Right hindlimb (tissue), 1 donor: ENCODE measurements at regions not wholly inside any gene's neighbourhood (a gene's known extent, or its start where the extent isn't known, plus 50 kb on each side); places are given as distances from the start of the nearest gene placed in this dataset.

ENCODE experiments used
- DNase-seq: peaks from one replicate; pipeline ENCODE4 v3.0.0-alpha.2; 2018

- DNase-seq: no peak
These were observed 86.4 kb downstream of the FOXL1 start for GRCh38 chr16:86664522-86665318.

DNA sequence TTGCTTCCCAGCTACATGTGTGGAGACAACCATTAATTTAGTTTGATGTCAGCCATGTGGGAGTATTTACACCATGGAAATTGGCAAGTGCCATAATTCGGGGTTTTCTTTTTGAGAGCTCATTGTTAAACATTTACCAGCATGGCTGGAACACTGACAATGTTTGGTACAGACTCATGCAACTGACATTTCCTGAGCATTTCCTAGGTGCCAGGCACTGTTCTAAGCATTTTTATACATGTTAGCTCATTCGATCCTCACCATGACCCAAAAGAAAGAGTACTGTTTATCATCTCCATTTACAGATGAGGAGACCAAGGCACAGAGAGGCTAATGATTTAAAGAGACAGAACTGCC, 86.9 kb downstream of the FOXL1 start:
- DNase-seq: no peak

DNA sequence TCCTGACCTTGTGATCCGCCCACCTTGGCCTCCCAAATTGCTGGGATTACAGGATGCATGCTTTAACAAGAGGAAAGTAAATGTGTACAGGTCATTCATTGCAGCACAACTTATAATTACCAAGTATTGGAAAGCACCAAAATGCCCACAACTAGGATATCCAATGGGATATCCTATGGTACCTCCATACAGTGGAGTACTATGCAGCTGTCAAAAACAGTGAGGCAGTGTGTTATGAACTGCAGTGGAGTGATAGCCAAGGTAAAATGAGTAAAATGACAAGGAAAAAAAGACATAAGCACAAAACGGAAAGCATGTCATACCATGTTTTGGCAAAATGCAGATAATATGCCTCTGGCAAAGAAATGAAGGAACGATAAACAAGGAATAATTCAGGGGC, 87.6 kb downstream of the FOXL1 start:
- DNase-seq: no peak

DNA sequence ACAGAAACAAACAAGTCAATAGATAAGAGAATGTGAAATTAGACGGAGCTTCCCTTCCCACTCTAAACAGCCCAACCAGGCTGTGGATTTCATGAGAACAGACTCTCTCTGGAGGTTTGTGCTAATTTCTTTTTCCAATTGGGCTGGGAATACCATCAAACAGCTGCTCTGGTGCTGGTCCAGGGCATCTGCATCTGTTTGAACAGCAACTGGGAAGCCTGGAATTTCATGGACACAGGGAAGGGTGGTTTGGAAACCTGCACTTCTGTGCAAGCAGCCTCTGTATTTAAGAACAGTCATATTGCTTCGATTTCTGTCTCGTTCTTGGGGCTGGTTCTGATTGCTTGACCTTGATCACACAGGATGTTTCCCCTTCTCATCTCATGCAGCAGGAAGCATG, 88.7 kb downstream of the FOXL1 start:
- peak; percentile 75 for DNase-seq

- no peak for DNase-seq
These were observed 90.0 kb downstream of the FOXL1 start for GRCh38 chr16:86668136-86668910.

GRCh38 chr16:86669285-86669805, 91.0 kb downstream of the FOXL1 start:
- no peak for DNase-seq

- DNase-seq: no peak
These were observed 91.8 kb downstream of the FOXL1 start for GRCh38 chr16:86669937-86670749.

DNA sequence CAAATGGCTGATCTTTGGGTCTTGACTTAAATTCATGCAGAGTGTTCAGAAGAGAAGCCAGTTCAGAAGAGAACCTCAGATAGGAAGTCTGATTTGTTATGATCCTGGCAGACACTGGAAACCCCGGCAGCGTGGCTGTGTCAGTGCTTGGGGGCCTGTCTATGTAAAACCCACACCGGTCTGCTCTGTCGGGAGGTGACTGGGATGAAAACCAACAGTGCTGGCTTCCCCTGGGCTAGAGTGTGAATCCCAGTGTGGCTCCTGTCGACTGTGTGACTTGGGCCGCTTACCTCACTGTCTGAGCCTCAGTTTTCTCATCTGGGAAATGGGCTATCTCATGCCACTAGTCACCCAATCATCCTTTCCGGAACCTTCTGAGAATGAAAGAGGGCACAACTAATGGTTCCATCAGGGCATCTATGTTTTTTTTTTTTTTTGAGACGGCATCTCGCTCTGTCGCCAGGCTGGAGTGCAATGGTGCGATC, 92.4 kb downstream of the FOXL1 start:
- no peak for DNase-seq

DNA sequence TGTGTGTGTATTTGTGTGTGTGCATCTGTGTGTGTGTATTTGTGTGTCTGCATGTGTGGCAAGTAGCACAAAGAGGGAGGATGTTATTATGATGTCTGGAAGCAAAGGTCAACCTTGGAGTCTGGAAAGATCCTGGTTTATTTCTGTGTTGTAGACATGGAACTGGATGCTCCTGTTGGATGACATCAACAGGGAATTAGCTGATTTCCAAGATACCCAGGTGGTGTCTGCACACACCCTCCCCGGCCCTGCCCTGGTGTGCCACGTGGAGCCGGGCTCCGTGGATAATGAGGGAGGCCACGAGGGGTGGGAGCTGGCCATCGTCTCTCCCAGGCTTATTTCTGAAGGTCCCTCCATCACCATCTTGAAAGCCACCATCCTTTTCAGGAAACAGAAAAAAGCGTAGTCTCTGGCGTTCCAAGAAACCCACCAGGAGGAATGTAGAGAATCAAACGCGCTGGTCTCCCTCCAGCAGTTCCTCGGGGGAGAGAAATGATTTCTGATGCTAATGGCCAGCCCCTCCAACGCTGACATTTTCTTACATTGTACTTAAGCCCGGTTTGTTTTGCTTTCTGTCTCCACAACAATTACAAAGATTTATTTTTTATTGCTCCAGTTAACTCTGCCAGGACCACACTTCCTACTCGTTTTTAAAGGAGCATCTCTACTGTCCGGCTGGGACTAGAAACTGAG, 93.3 kb downstream of the FOXL1 start:
- peak; percentile 73 for DNase-seq

DNA sequence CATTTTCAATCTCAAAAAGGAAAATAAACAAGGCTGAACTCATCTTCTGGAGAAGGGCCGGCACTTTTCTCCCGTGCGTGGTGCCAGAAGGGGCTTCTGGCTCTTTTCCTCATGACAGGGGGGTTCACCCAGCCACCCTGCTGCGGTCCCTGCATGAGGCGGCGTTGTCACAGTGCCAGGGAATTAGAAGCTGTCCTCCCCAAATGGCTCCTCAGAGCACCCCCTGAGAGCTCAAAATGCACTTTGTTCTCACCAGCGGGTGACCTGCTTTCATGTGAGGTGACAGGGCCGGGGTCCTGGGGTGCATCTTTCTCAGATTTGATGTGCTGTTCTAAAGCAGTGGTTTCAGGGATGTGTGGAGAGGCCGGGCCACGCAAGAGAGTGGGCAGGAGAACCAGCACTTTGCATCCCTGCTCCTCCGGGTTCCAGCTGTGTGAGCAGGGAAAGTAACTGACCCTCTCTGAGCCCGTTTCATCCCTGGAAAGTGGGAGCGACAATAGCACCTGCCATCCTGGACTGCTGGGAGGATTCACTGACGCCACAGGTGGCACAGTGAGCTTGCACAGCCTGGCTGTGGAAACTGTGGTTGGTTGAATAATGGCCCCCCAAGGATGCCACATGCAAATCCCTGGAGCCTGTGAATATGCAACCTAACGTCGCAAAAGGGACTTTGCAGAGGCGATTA, 94.0 kb downstream of the FOXL1 start:
- no peak for DNase-seq

DNA sequence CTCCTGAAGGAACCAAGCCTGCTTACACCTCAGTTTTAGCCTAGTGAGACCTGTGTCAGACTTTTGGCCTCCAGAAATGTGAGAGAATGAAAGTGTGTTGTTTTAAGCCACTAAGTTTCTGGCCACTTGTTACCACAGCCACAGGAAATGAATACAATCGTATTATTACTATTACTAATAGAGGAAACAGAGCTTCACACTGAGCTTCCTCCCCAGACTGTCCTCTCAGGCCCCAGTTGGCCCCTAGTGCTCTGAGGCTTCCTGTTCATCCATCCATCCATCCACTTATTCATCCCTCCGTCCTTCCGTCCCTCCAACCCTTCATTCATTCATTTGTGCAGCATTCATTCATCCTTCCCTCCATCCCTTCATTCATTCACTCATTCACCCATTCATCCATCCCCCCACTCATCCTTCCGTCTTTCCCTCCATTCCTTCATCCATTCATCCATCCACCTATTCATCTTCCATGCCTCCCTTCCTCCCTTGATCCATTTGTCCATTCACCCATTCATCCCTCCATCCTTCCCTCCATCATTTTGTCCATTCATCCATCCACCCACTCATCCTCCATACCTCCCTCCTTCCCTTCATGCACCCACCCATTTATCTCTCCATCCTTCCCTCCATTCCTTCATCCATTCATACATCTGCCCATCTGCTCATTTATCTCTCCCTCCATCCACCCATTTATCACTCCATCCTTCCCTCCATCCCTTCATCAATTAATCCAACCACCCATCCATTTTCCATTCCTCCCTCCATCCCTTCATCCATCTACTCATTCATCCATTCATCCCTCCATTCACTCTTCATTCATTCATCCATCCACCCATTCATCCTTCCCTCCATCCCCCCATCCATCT, 95.0 kb downstream of the FOXL1 start:
- no peak for DNase-seq

DNA sequence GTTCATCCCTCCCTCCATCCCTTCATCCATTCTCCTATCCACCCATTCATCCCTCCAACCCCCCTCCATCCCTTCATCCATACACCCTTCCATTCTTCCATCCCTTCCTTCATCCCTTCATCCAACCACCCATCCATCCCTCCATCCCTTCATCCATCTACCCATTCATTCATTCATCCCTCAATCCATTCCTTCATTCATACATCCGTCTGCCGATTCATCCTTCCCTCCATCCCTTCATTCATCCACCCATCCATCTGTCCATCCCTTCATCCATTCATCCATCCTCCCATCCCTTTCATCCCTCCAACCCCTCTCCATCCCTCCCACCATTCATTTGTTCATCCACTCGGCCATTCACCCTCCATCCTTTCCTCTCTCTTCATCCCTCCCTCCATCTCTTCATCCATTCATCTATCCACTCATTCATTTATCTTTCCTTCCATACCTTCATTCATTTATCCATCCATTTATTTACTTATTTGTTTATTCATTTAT, 95.7 kb downstream of the FOXL1 start:
- no peak for DNase-seq

- no peak for DNase-seq
These were observed 97.9 kb downstream of the FOXL1 start for GRCh38 chr16:86676254-86676670.

- DNase-seq: no peak
These were observed 101.1 kb downstream of the FOXL1 start for GRCh38 chr16:86679490-86679889.

GRCh38 chr16:86680162-86680561, 101.8 kb downstream of the FOXL1 start:
- no peak for DNase-seq

DNA sequence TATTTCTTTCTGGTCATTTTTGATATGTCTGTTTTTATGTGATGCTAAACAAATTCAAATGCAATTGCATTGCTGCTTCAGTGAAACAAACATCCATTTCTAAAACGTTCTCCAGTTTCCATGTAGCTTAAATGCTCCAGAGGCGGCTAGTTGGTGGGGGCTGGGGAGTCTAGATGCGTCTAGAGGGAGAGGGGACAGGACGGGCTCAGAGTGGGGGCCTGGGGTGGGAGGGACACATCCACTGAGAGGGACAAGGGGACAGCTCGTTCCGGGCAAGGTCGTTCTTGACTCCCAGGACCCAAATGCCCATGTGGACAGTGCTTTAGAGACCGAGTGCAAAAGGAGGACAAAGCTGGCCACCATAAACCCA, 102.3 kb downstream of the FOXL1 start:
- no peak for DNase-seq

DNA sequence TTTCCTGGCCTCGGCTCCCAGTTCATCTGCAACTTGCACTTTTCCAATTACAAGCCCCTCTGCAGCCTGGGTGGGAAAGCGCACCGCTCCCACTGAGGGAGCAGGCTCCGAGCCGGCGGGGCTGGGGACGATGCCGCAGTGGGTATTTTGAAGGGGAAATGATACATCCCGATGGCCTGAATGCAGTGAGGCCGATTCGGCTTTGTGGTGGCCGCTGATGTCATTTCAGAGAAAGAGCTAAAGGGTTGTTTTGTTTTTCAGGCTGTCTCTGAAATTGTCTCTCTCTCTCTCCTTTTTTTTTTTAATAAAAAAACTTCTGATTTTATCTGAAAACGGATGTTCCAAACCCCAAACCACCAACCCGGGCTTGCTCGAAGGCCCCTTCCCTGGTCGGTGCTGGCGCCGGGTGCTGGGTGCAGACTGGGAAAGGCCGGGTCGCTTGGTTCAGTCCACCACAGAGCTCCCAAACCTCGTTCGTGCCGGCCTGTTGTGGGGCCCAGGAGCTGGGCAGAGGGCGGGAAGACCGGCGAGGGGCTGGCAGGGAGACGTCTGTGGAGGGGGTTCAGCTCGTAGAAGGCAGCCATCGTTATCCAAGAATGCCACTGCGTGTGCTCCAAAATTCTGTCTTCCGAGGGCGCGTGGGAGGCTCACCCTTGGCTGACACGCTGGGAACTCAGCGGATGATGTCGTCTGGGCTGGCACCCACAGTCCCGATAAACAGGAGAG, 102.8 kb downstream of the FOXL1 start:
- DNase-seq: peak; percentile 55

GRCh38 chr16:86681757-86682106, 103.4 kb downstream of the FOXL1 start:
- peak; percentile 50 for DNase-seq

DNA sequence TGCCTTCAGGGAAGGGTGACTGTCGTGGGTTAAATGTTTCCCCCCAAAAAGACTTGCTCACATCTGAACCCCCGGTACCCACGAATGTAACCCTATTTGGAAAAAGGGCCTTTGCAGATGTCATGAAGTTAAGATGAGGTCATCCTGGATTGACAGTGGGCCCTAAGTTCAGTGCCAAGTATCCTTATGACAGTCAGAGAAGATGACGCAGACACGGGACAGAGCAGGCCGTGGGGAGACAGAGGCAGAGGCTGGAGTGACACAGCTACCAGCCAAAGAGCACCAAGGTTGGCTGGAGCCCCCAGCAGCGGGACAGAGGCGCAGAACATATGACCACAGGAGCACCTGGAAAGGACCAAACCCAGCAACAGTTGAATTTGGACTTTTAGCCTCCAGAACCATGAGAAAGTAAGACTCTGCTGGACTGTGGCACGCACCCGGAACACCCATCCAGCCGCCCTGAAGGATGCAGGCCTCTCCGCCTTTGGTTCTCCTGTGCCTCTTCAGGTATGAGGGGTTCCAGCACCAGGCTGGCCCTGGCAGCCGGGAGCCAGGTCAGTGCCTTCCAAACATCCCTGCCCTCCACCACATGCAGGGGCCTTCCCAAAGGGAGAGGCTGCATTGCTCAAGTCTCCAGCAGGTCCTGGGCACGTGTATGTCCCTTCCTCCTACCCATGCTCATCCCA, 104.0 kb downstream of the FOXL1 start:
- DNase-seq: no peak
